ENCODE measurements at regions not wholly inside any gene's neighbourhood (a gene's known extent, or its start where the extent isn't known, plus 50 kb on each side); places are given as distances from the start of the nearest gene placed in this dataset.
"Not testable (repeated sequence)": the region's sequence is repeated elsewhere in the genome, so short reads cannot be mapped to it uniquely, and the experiment has no call there.

- Mint-ChIP-seq H3K27ac (no peak overlapping the region), H3K9me3 (no peaks in the 10 kb centered on the region), H3K27me3 (no peaks in the 10 kb centered on the region), H3K36me3 (ENCODE audit: low read depth) (no peaks in the 10 kb centered on the region), H3K4me1 (no peaks in the 10 kb centered on the region), H3K4me3 (no peak overlapping the region)
- intact Hi-C loops (cut with micrococcal nuclease) = no loop called here
- TF ChIP-seq CTCF (IDR thresholded peaks at IDR 0.05) = no peak
- ChIA-PET POLR2A (no interaction called here), CTCF (no interaction called here)
- DNase-seq = no peak
- no peak for ATAC-seq (ENCODE audit: low read depth)
Observed at GRCh38 chrX:101785142-101785541, 125.5 kb upstream of the ARMCX2 start.

GRCh38 chrX:101780421-101780820, 120.8 kb upstream of the ARMCX2 start:
- H3K9me3 Mint-ChIP-seq; H3K27me3 Mint-ChIP-seq; POLR2A ChIA-PET; H3K4me3 Mint-ChIP-seq; H3K27ac Mint-ChIP-seq; H3K36me3 Mint-ChIP-seq (ENCODE audit: low read depth); ATAC-seq (ENCODE audit: low read depth); CTCF ChIA-PET; DNase-seq; H3K4me1 Mint-ChIP-seq; intact Hi-C loops (cut with micrococcal nuclease): not testable (repeated sequence)

- ATAC-seq (ENCODE audit: low read depth) = no peak
- no peak overlapping the region for H3K4me3 Mint-ChIP-seq
Observed at GRCh38 chrX:101774340-101774739, 114.7 kb upstream of the ARMCX2 start.

GRCh38 chrX:101764538-101764937, 104.9 kb upstream of the ARMCX2 start:
- CTCF ChIA-PET = no interaction called here
- H3K27me3 Mint-ChIP-seq = peaks cover 7% of the 10 kb centered on the region
- intact Hi-C loops (cut with micrococcal nuclease) = no loop called here
- TF ChIP-seq CTCF (IDR thresholded peaks at IDR 0.05) = no peak
- no peaks in the 10 kb centered on the region for H3K36me3 Mint-ChIP-seq (ENCODE audit: low read depth)
- ATAC-seq (ENCODE audit: low read depth) = no peak
- H3K9me3 Mint-ChIP-seq = no peaks in the 10 kb centered on the region
- H3K4me1 Mint-ChIP-seq = no peaks in the 10 kb centered on the region
- POLR2A ChIA-PET = no interaction called here
- no peak overlapping the region for H3K4me3 Mint-ChIP-seq
- DNase-seq = no peak
- H3K27ac Mint-ChIP-seq = no peak overlapping the region

More at GRCh38 chrX:101774340-101774739, 114.7 kb upstream of the ARMCX2 start:
- H3K9me3 Mint-ChIP-seq = no peaks in the 10 kb centered on the region
- H3K36me3 Mint-ChIP-seq (ENCODE audit: low read depth) = no peaks in the 10 kb centered on the region
- H3K4me1 Mint-ChIP-seq = no peaks in the 10 kb centered on the region
- peaks cover 10% of the 10 kb centered on the region for H3K27me3 Mint-ChIP-seq
- CTCF ChIA-PET = no interaction called here
- intact Hi-C loops (cut with micrococcal nuclease) = no loop called here
- no peak for DNase-seq
- H3K27ac Mint-ChIP-seq = no peak overlapping the region
- no peak for TF ChIP-seq CTCF (IDR thresholded peaks at IDR 0.05)
- POLR2A ChIA-PET = no interaction called here

GRCh38 chrX:101759000-101759399, 99.3 kb upstream of the ARMCX2 start:
- Mint-ChIP-seq H3K27me3 (peaks cover 7% of the 10 kb centered on the region), H3K27ac (no peak overlapping the region), H3K4me3 (no peak overlapping the region), H3K4me1 (no peaks in the 10 kb centered on the region), H3K9me3 (no peaks in the 10 kb centered on the region), H3K36me3 (ENCODE audit: low read depth) (no peaks in the 10 kb centered on the region)
- ChIA-PET POLR2A (interaction anchor here (0.6 to 1.0 kb wide), 2 partner anchors 341 to 344 kb away, joined by 3 read pairs; no protein-coding TSS in a partner anchor), CTCF (interaction anchor here (1.0 to 1.9 kb wide), 5 partner anchors 162 to 346 kb away, joined by 3 to 11 read pairs (median 4); no protein-coding TSS in a partner anchor)
- DNase-seq = no peak
- intact Hi-C loops (cut with micrococcal nuclease) = loop anchor here (1.0 to 5.0 kb wide), 3 partner anchors 142 to 344 kb away; partner anchors contain the start of gene ARMCX6
- TF ChIP-seq CTCF (IDR thresholded peaks at IDR 0.05) = no peak
- ATAC-seq (ENCODE audit: low read depth) = peak; percentile 62

GRCh38 chrX:101750744-101751143, 91.1 kb upstream of the ARMCX2 start:
- no peaks in the 10 kb centered on the region for H3K4me1 Mint-ChIP-seq
- DNase-seq (no peak), ATAC-seq (ENCODE audit: low read depth) (no peak)
- H3K36me3 Mint-ChIP-seq (ENCODE audit: low read depth) = no peaks in the 10 kb centered on the region
- intact Hi-C loops (cut with micrococcal nuclease) = no loop called here
- CTCF ChIA-PET = no interaction called here
- H3K4me3 Mint-ChIP-seq = no peak overlapping the region
- peaks cover 10% of the 10 kb centered on the region for H3K27me3 Mint-ChIP-seq
- POLR2A ChIA-PET = no interaction called here
- H3K27ac Mint-ChIP-seq = no peak overlapping the region
- TF ChIP-seq CTCF (IDR thresholded peaks at IDR 0.05) = no peak
- no peaks in the 10 kb centered on the region for H3K9me3 Mint-ChIP-seq
